ENCODE measurements at regions not wholly inside any gene's neighbourhood (a gene's known extent, or its start where the extent isn't known, plus 50 kb on each side); places are given as distances from the start of the nearest gene placed in this dataset.

GRCh38 chr2:59986511-59986910 is 566.9 kb downstream of the BCL11A start:
- no peak overlapping the region for H3K4me3 ChIP-seq (ENCODE audit: low read depth, low read length)
- TF ChIP-seq CTCF (IDR thresholded peaks at IDR 0.05; ENCODE audit: low read depth, low read length, missing control alignments) = no peak
- DNase-seq (ENCODE audit: low read depth) = no peak

- TF ChIP-seq CTCF (IDR thresholded peaks at IDR 0.05; ENCODE audit: low read depth, low read length, missing control alignments) = no peak
- DNase-seq (ENCODE audit: low read depth) = no peak
- H3K4me3 ChIP-seq (ENCODE audit: low read depth, low read length) = no peak overlapping the region
These were observed 567.5 kb downstream of the BCL11A start for GRCh38 chr2:59985923-59986322.

- TF ChIP-seq CTCF (IDR thresholded peaks at IDR 0.05; ENCODE audit: low read depth, low read length, missing control alignments) = no peak
- H3K4me3 ChIP-seq (ENCODE audit: low read depth, low read length) = no peak overlapping the region
- no peak for DNase-seq (ENCODE audit: low read depth)
These were observed 579.2 kb downstream of the BCL11A start for GRCh38 chr2:59974051-59974766.

- no peak for DNase-seq (ENCODE audit: low read depth)
- TF ChIP-seq CTCF (IDR thresholded peaks at IDR 0.05; ENCODE audit: low read depth, low read length, missing control alignments) = no peak
- H3K4me3 ChIP-seq (ENCODE audit: low read depth, low read length) = no peak overlapping the region
These were observed 584.3 kb downstream of the BCL11A start for GRCh38 chr2:59969161-59969560.

GRCh38 chr2:59968441-59968840 is 585.0 kb downstream of the BCL11A start:
- TF ChIP-seq CTCF (IDR thresholded peaks at IDR 0.05; ENCODE audit: low read depth, low read length, missing control alignments) = no peak
- no peak overlapping the region for H3K4me3 ChIP-seq (ENCODE audit: low read depth, low read length)
- DNase-seq (ENCODE audit: low read depth) = no peak

- DNase-seq (ENCODE audit: low read depth) = no peak
- no peak for TF ChIP-seq CTCF (IDR thresholded peaks at IDR 0.05; ENCODE audit: low read depth, low read length, missing control alignments)
- no peak overlapping the region for H3K4me3 ChIP-seq (ENCODE audit: low read depth, low read length)
These were observed 585.8 kb downstream of the BCL11A start for GRCh38 chr2:59967691-59968090.

- DNase-seq (ENCODE audit: low read depth) = no peak
- no peak overlapping the region for H3K4me3 ChIP-seq (ENCODE audit: low read depth, low read length)
- no peak for TF ChIP-seq CTCF (IDR thresholded peaks at IDR 0.05; ENCODE audit: low read depth, low read length, missing control alignments)
These were observed 590.3 kb downstream of the BCL11A start for GRCh38 chr2:59963157-59963556.
